ENCODE measurements at regions not wholly inside any gene's neighbourhood (a gene's known extent, or its start where the extent isn't known, plus 50 kb on each side); places are given as distances from the start of the nearest gene placed in this dataset.
"Not testable (repeated sequence)": the region's sequence is repeated elsewhere in the genome, so short reads cannot be mapped to it uniquely, and the experiment has no call there.

DNA sequence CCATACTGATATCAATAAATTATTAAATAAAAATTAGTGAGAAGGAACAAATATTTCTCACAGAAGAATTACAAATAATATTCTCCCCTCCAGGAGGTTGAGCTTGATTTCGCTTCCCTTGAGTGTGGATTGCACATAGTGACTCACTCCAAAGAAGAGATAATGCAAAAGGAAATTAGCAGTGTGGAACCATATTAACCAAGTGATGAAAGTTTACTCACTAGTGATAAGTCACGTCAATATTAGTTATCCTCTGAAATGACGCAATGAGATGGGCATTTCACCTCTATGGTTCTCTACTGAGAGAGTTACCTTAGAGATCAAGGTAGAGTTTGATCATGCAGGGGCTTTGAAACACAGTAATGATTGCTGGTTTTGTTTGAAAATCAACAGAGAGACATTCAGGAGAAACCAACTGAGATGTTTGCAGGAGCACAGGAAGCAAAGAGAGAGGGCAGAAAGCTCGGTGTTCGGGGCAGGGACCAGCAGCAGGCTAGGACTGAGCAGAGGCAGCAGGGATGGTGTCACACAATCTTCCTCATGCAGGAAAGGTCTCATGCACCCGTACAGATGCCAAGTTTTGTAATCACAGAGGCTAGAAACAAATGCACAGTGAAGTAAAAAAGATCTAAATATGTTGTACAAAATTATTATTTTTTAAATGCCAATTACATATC is 634.5 kb downstream of the QKI start:
- no peak for DNase-seq

- DNase-seq: no peak
Measured at GRCh38 chr6:164045082-164045481, 630.6 kb downstream of the QKI start.

GRCh38 chr6:164043656-164044055 is 629.1 kb downstream of the QKI start:
- not testable (repeated sequence) for DNase-seq

DNA sequence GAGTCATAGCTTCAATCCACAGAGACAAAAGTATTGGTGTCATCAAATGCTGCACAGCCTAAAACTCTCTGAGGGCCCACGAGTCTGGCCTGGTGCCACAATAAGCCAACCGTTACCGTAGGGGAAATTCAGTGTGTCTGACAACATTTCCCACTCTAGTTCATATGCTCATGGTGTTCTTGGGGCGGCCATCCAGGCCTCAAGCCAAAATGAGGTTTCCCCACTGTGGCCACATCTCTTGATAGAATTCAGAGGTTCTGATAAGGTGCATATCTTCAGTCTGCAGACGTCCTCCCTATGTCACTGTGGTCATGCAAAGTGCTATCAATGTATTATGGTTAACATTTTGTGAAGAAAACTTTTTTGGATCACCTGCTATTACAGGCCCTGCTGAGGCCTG is 627.7 kb downstream of the QKI start:
- DNase-seq: no peak

GRCh38 chr6:164040994-164041393 is 626.5 kb downstream of the QKI start:
- no peak for DNase-seq

DNA sequence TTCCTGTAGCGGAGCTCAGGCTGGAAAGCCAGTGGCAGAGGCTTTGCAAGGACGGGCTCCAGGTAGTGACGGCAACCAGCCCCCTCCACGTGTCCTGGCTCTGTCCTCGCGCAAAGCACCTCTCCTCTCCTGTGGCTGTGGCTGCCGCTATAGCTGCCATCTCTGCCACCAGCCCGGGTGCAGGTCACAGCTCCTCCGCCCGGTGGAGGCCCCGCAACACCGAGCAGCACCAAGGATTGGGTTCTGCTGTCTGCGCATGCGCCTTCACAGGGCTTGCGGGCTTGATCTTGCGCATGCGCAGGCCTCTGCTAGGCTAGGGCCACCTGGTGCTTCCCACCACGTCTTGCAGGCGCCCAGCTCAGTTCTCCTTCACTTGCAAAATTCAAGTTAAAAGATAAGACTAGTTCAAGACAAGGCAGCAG is 625.4 kb downstream of the QKI start:
- DNase-seq: peak; percentile 7

DNA sequence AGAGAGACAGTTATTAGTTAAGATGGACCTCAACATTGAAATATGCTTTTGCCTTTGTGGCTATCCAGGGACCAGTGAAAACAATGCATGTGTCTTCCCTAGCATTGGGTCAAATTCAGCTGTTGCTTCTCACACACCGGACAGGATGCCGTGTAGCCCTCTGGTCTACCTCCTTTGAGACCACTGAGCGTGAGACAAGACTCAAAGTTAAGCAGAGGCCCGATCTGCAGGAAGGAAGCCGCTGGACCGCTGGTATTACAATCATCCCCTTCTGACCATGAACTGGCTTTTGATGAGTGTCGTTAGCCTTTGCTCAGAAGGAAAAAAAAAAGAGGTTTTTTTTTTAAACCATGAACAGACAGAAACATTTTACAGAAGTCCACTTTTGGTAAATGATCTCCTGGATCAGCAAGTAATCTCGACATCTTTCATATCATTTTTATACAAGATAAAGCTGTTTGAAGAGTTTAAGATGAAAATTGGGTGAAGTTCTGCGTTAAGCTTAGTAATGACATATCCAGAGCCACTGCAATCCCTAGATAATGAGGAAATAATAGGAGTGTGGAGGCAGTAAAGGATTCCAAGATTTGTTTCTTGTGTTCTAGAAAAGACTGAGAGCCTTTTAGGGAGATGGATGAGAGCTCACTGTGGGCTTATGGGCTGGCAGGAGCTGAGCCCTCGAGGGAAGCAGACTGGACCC is 622.8 kb downstream of the QKI start:
- no peak for DNase-seq

GRCh38 chr6:164035900-164036485 is 621.5 kb downstream of the QKI start:
- no peak for DNase-seq

DNA sequence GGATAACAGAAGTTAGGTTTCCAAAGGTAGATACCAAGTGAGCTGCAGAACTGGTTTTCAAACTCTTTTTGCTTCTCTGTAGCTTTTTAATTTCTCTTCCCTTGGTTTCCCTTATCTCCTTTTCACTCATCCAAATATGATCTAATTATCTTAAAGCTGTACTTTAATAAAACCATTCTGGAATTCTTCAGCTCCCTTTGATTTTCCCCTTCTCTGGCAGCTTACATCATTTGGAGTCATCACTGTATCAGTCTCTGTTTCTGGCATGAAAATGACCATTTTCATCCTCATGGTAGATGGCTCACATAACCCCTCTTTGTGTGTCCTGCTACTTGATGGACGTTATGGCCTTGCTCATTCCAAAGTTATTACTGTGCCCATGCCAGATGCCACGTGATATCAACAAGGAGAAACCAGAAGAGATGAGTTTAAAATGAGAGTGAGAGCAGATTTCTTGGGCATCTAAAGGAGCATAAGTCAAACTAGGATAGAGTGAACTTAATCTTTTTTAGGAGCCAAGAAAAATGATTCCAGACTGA is 620.2 kb downstream of the QKI start:
- DNase-seq: no peak

GRCh38 chr6:164025180-164025579 is 610.7 kb downstream of the QKI start:
- DNase-seq: no peak

- no peak for DNase-seq
Measured at GRCh38 chr6:164023535-164023934, 609.0 kb downstream of the QKI start.

DNA sequence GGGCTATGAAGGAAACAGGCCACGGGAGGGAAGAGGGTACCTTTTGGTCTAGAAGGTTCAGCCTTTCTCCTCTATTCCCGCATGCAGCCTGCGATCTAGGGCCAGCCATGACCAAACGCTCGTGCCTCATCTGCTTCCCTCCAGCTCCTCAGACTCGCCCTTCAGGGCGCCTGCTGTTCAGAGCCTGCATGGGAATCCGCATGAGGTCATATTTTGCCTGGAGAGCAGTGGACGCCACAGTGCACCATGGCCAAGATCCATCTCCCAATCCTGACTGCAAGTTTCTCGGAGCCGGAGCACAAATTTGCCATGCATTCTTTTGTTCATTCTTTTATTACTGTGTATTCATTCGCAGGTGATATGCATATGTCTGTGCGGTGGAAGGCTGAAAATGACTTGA is 608.1 kb downstream of the QKI start:
- no peak for DNase-seq

DNA sequence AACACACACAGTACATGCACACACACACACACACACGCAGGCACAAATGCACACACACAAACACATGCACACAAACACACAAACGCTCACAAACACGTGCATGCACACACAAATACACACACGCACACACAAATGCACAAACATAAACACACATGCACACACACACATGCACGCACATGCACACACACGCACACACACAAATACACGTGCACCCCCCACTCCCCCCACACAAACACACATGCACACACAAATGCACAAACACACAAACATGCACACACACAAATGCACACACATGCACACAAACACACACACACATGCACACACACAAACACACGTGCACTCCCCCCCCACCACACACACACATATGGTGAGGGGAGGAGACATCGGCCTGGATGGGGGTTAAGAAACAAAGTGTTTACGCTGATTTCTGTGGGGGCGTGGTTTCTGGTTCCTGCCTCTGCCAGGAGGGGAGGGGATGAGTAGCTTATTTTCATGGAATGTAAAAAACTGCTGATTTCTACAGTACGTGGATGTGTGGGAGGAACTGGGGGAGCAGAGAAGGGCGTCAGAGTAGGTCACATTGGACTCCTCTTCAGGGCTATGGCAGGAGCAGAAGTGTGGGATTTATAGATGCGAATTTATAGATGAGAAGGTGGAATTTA is 607.2 kb downstream of the QKI start:
- no peak for DNase-seq

DNA sequence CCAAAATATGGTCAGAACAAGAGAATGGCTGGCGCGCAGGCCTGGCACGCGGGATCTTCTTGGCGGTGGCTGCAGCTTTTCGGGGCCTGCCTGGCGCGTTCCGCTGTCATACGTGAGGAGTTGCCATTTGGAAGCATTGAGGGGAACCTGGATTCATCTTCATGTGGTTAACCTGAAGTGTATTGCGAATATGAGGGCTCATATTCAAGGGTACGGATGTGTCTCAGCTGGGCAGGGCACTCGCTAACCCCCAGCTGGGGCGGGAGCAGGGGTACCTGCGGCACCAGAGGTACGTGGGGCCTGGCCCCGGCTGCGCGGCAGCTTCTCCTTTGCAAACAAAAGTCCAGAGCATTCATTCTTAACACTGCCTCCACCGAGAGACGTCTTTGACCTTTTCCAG is 605.6 kb downstream of the QKI start:
- DNase-seq: no peak

DNA sequence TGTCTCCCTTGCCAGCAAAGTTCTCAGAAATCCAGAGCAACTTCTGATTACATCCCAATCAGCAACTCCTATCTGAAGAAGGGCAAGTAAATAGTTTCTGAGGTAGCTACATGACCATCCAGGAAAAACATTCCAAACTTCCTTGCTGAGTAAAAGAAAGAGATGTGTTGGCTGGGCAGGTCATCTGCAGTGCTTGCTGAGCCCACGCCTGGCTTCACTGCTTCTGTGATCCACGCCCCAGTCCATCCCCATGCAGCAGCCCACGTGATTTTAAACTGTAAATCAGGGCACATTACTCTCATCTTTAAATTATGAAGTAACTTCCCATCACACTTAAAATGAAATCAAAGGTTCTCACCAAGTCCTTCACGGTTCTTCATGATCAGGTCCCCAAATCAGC is 603.6 kb downstream of the QKI start:
- no peak for DNase-seq

DNA sequence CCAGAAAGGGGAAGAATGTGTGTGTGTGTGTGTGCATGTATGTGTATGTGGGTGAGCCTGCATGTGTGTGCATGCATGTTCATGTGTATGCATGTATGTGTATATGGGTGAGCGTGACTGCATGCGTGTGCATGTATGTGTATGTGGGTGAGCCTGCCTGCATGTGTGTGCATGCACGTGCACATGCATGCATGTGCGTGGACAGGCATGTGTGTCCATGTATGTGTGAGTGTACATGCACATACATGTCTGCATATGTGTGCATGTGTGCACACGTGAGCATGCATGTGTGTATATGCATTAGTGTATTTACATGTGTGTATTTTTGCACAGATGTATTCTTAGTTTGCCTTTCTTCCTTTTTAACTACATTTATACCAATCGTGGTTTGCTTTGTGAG is 601.5 kb downstream of the QKI start:
- no peak for DNase-seq

GRCh38 chr6:164015088-164015484 is 600.6 kb downstream of the QKI start:
- no peak for DNase-seq

DNA sequence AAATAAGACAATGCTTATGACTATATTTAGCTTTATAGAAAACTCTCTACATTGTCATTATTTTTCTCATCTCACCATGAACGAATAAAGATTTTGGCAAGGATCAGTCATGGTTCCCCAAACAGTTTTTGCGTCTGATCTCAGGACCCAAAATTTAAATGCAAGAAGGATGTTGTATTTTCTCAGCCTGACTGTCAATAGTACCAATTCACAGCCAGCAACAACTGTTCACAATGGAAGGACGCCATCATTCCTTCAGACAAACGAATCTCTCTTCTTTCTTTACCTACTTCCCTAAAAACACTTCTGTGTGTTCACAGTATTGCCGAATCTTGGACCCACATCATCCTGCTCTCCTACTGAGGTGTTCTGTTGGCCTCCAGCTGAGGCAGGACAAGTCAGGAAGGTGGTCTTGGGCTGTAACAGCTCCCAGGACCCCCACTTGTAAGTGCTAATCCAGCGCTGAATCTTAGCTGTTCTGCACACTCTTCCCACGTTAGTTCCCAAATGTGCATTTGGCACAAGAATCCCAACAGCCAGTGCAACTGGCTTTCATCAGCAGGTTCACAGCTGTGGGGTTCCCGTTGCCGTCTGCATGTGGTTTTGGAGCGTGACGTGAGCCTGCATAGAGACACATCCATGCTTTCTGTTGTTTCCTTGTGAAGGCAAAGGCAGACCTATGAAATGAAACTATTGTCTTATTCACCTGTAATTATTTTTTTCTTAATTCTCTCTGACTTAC is 600.0 kb downstream of the QKI start:
- DNase-seq: no peak

DNA sequence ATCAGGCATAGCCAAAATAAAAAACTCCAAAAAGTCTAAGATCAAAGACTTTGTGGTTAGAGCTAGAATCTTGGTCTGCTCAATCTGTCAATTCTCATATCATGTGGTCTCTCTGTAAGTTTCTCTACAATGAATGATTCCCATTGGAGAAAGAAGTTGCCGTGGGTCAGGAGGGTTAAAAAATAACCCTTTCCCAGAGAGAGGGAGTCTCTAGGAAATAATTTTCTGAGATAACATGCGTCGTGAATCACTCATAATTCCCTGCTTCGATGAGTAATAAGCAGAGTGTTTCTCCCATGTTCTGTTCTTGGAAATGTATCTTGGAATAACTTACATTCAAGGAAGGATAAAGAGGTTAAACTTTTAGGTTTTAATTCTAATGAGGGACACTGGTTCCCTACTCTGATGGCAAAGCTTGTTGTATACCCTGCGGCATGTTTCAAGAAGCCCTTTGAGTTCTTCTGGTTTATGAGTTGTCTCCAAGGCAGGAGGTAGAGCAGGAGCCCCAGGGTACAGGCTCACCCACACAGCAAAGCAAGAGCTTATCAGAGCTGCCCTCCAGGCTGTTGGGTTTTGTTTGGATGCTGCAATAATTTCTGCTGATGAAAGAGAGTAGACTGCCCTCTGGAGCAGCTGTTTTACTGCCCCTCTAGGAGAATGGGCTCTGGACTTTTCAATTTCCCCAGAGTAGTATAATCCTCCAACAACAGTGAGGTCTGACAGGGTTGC is 599.1 kb downstream of the QKI start:
- no peak for DNase-seq

DNA sequence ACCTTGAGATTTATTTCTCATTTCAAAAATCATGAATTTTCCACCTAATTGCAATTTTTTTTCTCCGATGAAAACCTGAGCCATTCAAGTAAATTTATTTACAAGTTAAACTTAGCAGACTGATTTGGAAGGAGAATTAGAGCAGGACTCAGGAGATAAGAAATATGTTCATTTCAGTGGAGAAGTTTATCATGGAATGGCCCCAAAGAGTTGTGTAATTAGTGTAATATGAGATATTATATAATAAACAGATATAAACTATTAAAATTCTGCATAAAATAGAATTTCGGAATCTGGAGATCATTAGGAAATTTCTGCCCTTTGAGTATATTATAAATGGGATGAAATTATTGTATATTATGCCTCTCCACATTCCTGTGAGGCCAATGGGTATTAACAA is 596.8 kb downstream of the QKI start:
- no peak for DNase-seq

DNA sequence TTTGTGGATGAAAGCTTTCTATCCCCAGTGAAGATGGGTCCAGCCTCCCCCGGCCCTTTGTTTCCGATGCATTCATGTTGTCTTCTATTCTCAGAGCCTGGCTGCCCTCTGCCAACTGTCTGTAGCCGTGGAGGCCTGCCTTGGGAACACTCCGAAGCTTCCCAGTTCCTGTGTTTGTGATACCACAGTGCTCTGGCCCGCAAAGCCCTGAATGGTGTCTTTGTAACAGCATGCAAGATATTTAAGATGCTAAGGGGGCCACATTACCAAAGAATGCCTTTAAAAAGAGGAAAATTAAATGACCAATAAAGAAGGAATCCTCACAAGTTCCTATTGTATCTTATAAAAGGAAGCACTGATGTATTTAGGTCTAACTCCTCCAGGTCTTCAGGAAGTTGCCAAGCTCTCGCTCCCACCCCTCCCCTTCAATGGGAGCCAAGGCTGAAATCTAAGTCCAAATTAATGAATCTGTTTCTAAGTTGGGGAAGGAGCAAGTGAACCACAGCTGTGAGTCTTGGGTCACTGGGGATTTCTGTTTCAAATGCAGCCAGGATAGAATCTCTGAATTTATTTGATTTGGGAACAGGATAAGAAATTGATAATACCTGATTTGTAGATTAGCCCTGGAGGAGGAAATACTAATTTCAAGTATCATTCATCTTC is 596.1 kb downstream of the QKI start:
- no peak for DNase-seq

- DNase-seq: no peak
Measured at GRCh38 chr6:164008902-164009301, 594.4 kb downstream of the QKI start.
